IMR-90 (cell line): ENCODE measurements at regions not wholly inside any gene's neighbourhood (a gene's known extent, or its start where the extent isn't known, plus 50 kb on each side); places are given as distances from the start of the nearest gene placed in this dataset.
A peak's percentile ranks its signal among the peaks of the same experiment; 100 is the strongest.

Experiments
- ATAC-seq: fragments of 200-7000 bp; cut with Tn5 transposase; 2 replicates; pipeline ENCODE4 v1.9.1; 2020; ENCODE audit warnings: low read depth, mild to moderate bottlenecking, moderate library complexity
- BruUV-seq: library from RNA; stranded (reverse); fragments of 400-500 nt; replicated peaks from 2 replicates; lab custom pipeline; 2021; lab: Mats Ljungman, UMichigan
- CTCF ChIA-PET: fragments of 300-600 bp; formaldehyde crosslinking; extraction: SDS; loops from one replicate; lab custom pipeline; 2021; ENCODE audit warnings: antibody characterized with exemption; lab: Yijun Ruan, JAX
- POLR2A ChIA-PET: fragments of 300-600 bp; sonication (Branson Sonifier 250); formaldehyde crosslinking; loops from one replicate; lab custom pipeline; 2022; ENCODE audit warnings: antibody characterized with exemption; ENCODE audit not compliant: unreplicated experiment; lab: Charles Lee
- DNase-seq: peaks from one replicate; pipeline ENCODE4 v3.0.0; 2013
- H2AFZ ChIP-seq: replicated peaks from 2 replicates; pipeline ENCODE3; 2013; ENCODE audit warnings: low read length, mild to moderate bottlenecking; ENCODE audit not compliant: poor library complexity
- H2AK5ac ChIP-seq: 2 replicates; pipeline ENCODE4 v1.6.1; 2013; ENCODE audit warnings: low read depth, low read length, inconsistent platforms
- H2AK9ac ChIP-seq: replicated peaks from 2 replicates; pipeline ENCODE3; 2013; ENCODE audit warnings: mild to moderate bottlenecking, low read depth, low read length, moderate library complexity; ENCODE audit not compliant: poor library complexity
- H2BK120ac ChIP-seq: 2 replicates; pipeline ENCODE4 v1.6.1; 2013; ENCODE audit warnings: low read depth, low read length, inconsistent platforms
- H2BK15ac ChIP-seq: 3 replicates; pipeline ENCODE4 v1.6.1; 2013; ENCODE audit warnings: low read depth, low read length, inconsistent platforms
- H2BK20ac ChIP-seq: 2 replicates; pipeline ENCODE4 v1.6.1; 2013; ENCODE audit warnings: low read depth, mild to moderate bottlenecking, inconsistent platforms, low read length, moderate library complexity
- H2BK5ac ChIP-seq: 2 replicates; pipeline ENCODE4 v1.6.1; 2013; ENCODE audit warnings: mild to moderate bottlenecking, low read depth, low read length, inconsistent platforms; ENCODE audit not compliant: poor library complexity, severe bottlenecking
- H3K14ac ChIP-seq: replicated peaks from 2 replicates; pipeline ENCODE4 v1.6.1; 2013; ENCODE audit warnings: low read depth, low read length, inconsistent platforms
- H3K18ac ChIP-seq: 2 replicates; pipeline ENCODE4 v1.6.1; 2013; ENCODE audit warnings: low read depth, low read length, control low read depth
- H3K23ac ChIP-seq: 2 replicates; pipeline ENCODE4 v1.6.1; 2013; ENCODE audit warnings: low read depth, low read length, inconsistent platforms
- H3K27ac ChIP-seq: 2 replicates; pipeline ENCODE4 v1.5.1; 2013; ENCODE audit warnings: mild to moderate bottlenecking, control low read depth, low read length; ENCODE audit not compliant: insufficient read depth
- H3K27me3 ChIP-seq: 2 replicates; pipeline ENCODE4 v1.6.1; 2013; ENCODE audit warnings: low read length; ENCODE audit not compliant: control insufficient read depth, insufficient read depth
- H3K36me3 ChIP-seq: 2 replicates; pipeline ENCODE4 v1.6.1; 2013; ENCODE audit warnings: low read length, mixed read lengths; ENCODE audit not compliant: control insufficient read depth, insufficient read depth
- H3K4ac ChIP-seq: 2 replicates; pipeline ENCODE4 v1.6.1; 2013; ENCODE audit warnings: low read depth, low read length, inconsistent platforms
- H3K4me1 ChIP-seq: 2 replicates; pipeline ENCODE4 v1.6.1; 2013; ENCODE audit warnings: low read length, mixed read lengths; ENCODE audit not compliant: control insufficient read depth, insufficient read depth
- H3K4me2 ChIP-seq: 2 replicates; pipeline ENCODE4 v1.6.1; 2013; ENCODE audit warnings: low read depth, mild to moderate bottlenecking, control low read depth, low read length, moderate library complexity
- H3K4me3 ChIP-seq: 2 replicates; pipeline ENCODE4 v1.5.1; 2013; ENCODE audit warnings: low read depth, mild to moderate bottlenecking, control low read depth, low read length, moderate library complexity; ENCODE audit not compliant: insufficient read depth
- H3K56ac ChIP-seq: 2 replicates; pipeline ENCODE4 v1.6.1; 2013; ENCODE audit warnings: low read length, inconsistent platforms; ENCODE audit not compliant: insufficient read depth; ENCODE audit errors: extremely low read depth
- H3K79me1 ChIP-seq, 2 experiments: 2 replicates each; pipeline ENCODE4 v1.6.1; 2013; ENCODE audit warnings: low read length in 2 of 2, inconsistent platforms in 1 of 2, low read depth in 1 of 2
- H3K9ac ChIP-seq: 2 replicates; pipeline ENCODE4 v1.6.1; 2013; ENCODE audit warnings: low read depth, low read length, control low read depth
- H3K9me1 ChIP-seq: 2 replicates; pipeline ENCODE4 v1.6.1; 2013; ENCODE audit warnings: low read length, inconsistent platforms; ENCODE audit not compliant: insufficient read depth
- H3K9me3 ChIP-seq: 2 replicates; pipeline ENCODE4 v1.6.1; 2013; ENCODE audit warnings: low read length; ENCODE audit not compliant: control insufficient read depth, insufficient read depth
- H4K20me1 ChIP-seq: 2 replicates; pipeline ENCODE4 v1.6.1; 2013; ENCODE audit warnings: low read length, inconsistent platforms; ENCODE audit not compliant: insufficient read depth
- H4K5ac ChIP-seq: 2 replicates; pipeline ENCODE4 v1.6.1; 2013; ENCODE audit warnings: mild to moderate bottlenecking, low read depth, low read length, control low read depth
- H4K8ac ChIP-seq, 2 experiments: 2 replicates each; pipeline ENCODE4 v1.6.1; 2013; ENCODE audit warnings: low read depth in 2 of 2, low read length in 2 of 2, control low read depth in 1 of 2, inconsistent platforms in 1 of 2
- H4K91ac ChIP-seq: 2 replicates; pipeline ENCODE4 v1.6.1; 2013; ENCODE audit warnings: low read depth, low read length, inconsistent platforms; ENCODE audit not compliant: insufficient read depth
- CTCF ChIP-seq: conservative IDR thresholded peaks from 2 replicates; pipeline ENCODE4 v1.5.1; 2012; ENCODE audit warnings: mild to moderate bottlenecking, low read depth, low read length, improper control_type of control experiment
- MAZ ChIP-seq: IDR thresholded peaks from 2 replicates; pipeline ENCODE4 v1.6.1; 2012; ENCODE audit warnings: low read depth, mild to moderate bottlenecking, low read length, improper control_type of control experiment, moderate library complexity, borderline replicate concordance
- RAD21 ChIP-seq: IDR thresholded peaks from 2 replicates; pipeline ENCODE4 v1.6.1; 2012; ENCODE audit warnings: low read length, improper control_type of control experiment
- RCOR1 ChIP-seq: IDR thresholded peaks from 2 replicates; pipeline ENCODE4 v1.6.1; 2012; ENCODE audit warnings: mild to moderate bottlenecking, low read length, improper control_type of control experiment; ENCODE audit not compliant: insufficient replicate concordance
- RFX5 ChIP-seq: IDR thresholded peaks from 2 replicates; pipeline ENCODE4 v1.8.0; 2012; ENCODE audit warnings: low read depth, mild to moderate bottlenecking, low read length, moderate library complexity
- SMC3 ChIP-seq: fragments of 150-350 bp; IDR thresholded peaks from 2 replicates; pipeline ENCODE4 v1.6.1; 2016; ENCODE audit warnings: low read depth, mild to moderate bottlenecking, antibody characterized with exemption, low read length, moderate library complexity
- USF2 ChIP-seq: fragments of 150-350 bp; IDR thresholded peaks from 2 replicates; pipeline ENCODE4 v1.6.1; 2017; ENCODE audit warnings: mild to moderate bottlenecking, antibody characterized with exemption, low read length, low read depth
- WGBS, 2 experiments: methylation state at CpG; one replicate each; pipeline versions ENCODE4 v1.1.5 to v1.1.7; 2013; ENCODE audit warnings: missing lambda C conversion rate in 2 of 2; ENCODE audit not compliant: insufficient read length in 1 of 2; ENCODE audit errors: extremely low coverage in 2 of 2; 5-methylcytosine and 5-hydroxymethylcytosine counted together
- dilution Hi-C: fragments of 300-500 bp; cut with HindIII; formaldehyde crosslinking; loops from one replicate; pipeline ENCODE4 v1.14.3; 2018; ENCODE audit warnings: low sequenced_read_pairs; ENCODE audit not compliant: unreplicated experiment
- in situ Hi-C: fragments of 300-500 bp; cut with MboI; formaldehyde crosslinking; loops from 3 replicates; pipeline ENCODE4 v1.14.3; 2019; ENCODE audit warnings: low sequenced_read_pairs, inconsistent platforms, mixed read lengths
- intact Hi-C: fragments of 100-400 bp; cut with micrococcal nuclease; formaldehyde crosslinking; loops from 2 replicates; pipeline ENCODE4 v1.10.0; 2022

GRCh38 chr11:119533921-119534736, 111.2 kb upstream of the THY1 start:
- H2BK20ac ChIP-seq, result no peak overlapping the region
- H3K36me3 ChIP-seq, result no peaks in the 10 kb centered on the region
- intact Hi-C loops (loop anchor here (1.0 kb wide), 1 partner anchor 53 kb away; no protein-coding TSS in a partner anchor), dilution Hi-C loops (no loop called here), in situ Hi-C loops (no loop called here)
- no peak overlapping the region for H2BK15ac ChIP-seq
- WGBS, 2 experiments, result 0% methylated on average over 2 of the region's 13 CpGs; no CpG with 5 or more reads in 1 of the 2 experiments
- H4K91ac ChIP-seq, result no peak overlapping the region
- no peak overlapping the region for H4K8ac ChIP-seq
- no peaks in the 10 kb centered on the region for H3K9me1 ChIP-seq
- H3K27ac ChIP-seq, result no peak overlapping the region
- no peak overlapping the region for H3K4me2 ChIP-seq
- no peak overlapping the region for H3K4me3 ChIP-seq
- H4K20me1 ChIP-seq, result no peaks in the 10 kb centered on the region
- no peak overlapping the region for H2BK5ac ChIP-seq
- no peaks in the 10 kb centered on the region for H3K79me1 ChIP-seq
- H3K4ac ChIP-seq, result no peak overlapping the region
- no peak overlapping the region for H2BK120ac ChIP-seq
- H3K4me1 ChIP-seq, result no peaks in the 10 kb centered on the region
- H3K9me3 ChIP-seq, result no peaks in the 10 kb centered on the region
- CTCF ChIA-PET, result interaction anchor here (0.6 to 1.5 kb wide), 3 partner anchors 10 to 47 kb away, joined by 3 to 5 read pairs (median 3); no protein-coding TSS in a partner anchor
- peaks cover 65% of the 10 kb centered on the region for H3K27me3 ChIP-seq
- H4K5ac ChIP-seq, result no peak overlapping the region
- no peak overlapping the region for H2AK5ac ChIP-seq
- H3K56ac ChIP-seq, result no peak overlapping the region
- no peak overlapping the region for H3K14ac ChIP-seq
- BruUV-seq, result no TSS peak
- POLR2A ChIA-PET, result no interaction called here
- no peak overlapping the region for H2AK9ac ChIP-seq
- H3K18ac ChIP-seq, result no peak overlapping the region
- no peak overlapping the region for H3K23ac ChIP-seq
- no peak overlapping the region for H2AFZ ChIP-seq
- no peak for TF ChIP-seq RFX5
- TF ChIP-seq RAD21, result peak; percentile 54
- no peak for TF ChIP-seq MAZ
- peak; percentile 59 for TF ChIP-seq CTCF
- TF ChIP-seq RCOR1, result no peak
- TF ChIP-seq SMC3, result peak; percentile 47
- no peak for TF ChIP-seq USF2
- DNase-seq (peak; percentile 23), ATAC-seq (peak; percentile 92)
- no peak overlapping the region for H3K9ac ChIP-seq
